Central memory CD8-positive, alpha-beta T cell (primary cell): ENCODE measurements at regions not wholly inside any gene's neighbourhood (a gene's known extent, or its start where the extent isn't known, plus 50 kb on each side); places are given as distances from the start of the nearest gene placed in this dataset.

ENCODE experiments used
- ATAC-seq: fragments of 150-1000 bp; cut with Tn5 transposase; replicated peaks from 2 replicates; pipeline ENCODE4 v1.10.0; 2022; ENCODE audit warnings: mild to moderate bottlenecking, moderate FRiP score, moderate number of reproducible peaks; ENCODE audit not compliant: poor library complexity, severe bottlenecking; ENCODE audit errors: extremely low read depth
- DNase-seq, 2 donors: peaks; one replicate each; pipeline ENCODE4 v3.0.0; 2021; ENCODE audit warnings: low spot score in 2 of 2
- H3K27ac Mint-ChIP-seq: one replicate; pipeline ENCODE4 v1.8.0; 2022; ENCODE audit warnings: low read depth, mild to moderate bottlenecking, moderate library complexity, mixed read lengths
- H3K27me3 Mint-ChIP-seq: one replicate; pipeline ENCODE4 v1.8.0; 2022; ENCODE audit warnings: mixed read lengths
- H3K36me3 Mint-ChIP-seq: one replicate; pipeline ENCODE4 v1.8.0; 2022; ENCODE audit warnings: mild to moderate bottlenecking, moderate library complexity, mixed read lengths; ENCODE audit not compliant: insufficient read depth
- H3K4me1 Mint-ChIP-seq: one replicate; pipeline ENCODE4 v1.8.0; 2022; ENCODE audit warnings: mixed read lengths
- H3K4me3 Mint-ChIP-seq: one replicate; pipeline ENCODE4 v1.8.0; 2022; ENCODE audit warnings: mild to moderate bottlenecking, moderate library complexity, mixed read lengths
- H3K9me3 Mint-ChIP-seq: one replicate; pipeline ENCODE4 v1.8.0; 2022; ENCODE audit warnings: mixed read lengths

DNA sequence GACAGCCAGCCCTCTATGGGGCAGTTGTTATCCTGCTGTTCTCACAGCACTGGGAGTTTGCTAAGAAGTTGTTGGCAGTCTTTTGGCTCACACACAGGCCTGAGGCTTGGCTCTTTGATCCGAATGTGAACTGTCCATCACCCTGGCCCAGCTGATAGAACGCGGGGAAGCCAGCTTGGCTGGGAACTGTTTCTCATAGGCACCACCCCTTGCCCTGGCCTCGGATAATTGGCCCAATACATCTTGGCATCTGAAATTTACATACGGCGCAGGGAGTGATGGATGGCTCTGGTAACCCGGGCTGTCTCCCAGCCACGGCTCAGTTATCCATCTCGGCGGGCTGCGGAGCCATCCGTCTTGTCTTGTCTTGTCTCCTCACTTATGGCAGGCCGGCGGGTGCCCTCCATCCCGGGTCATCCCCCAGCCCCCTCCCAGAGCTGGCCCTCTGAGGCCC, 164.1 kb downstream of the PHETA1 start:
- DNase-seq = no peak

DNA sequence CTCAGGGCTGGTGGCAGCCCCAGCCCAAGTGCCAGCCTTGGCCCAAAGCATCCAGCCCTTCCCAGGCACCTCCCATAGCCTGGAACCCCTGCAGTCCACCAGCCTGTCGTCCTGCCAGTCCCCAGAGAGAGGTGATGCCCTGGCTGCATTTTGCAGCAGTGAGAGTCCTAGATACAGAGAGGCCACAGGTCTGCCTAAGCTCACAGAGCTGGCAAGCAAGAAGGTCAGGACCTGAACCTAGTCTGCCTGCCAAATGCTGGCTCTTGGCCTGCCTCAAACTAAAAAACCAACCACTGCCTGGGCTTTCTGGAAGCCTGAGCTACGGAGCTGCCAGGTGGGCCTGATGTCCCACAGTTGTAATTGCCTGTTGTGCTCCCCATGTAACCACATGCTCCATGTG, 164.9 kb downstream of the PHETA1 start:
- Mint-ChIP-seq H3K27me3 (peaks cover 36% of the 10 kb centered on the region), H3K4me3 (no peak overlapping the region)
- DNase-seq = no peak

More for the DNA sequence above, 164.1 kb downstream of the PHETA1 start:
- H3K27ac Mint-ChIP-seq = no peak overlapping the region
- peaks cover 28% of the 10 kb centered on the region for H3K27me3 Mint-ChIP-seq
- H3K9me3 Mint-ChIP-seq = no peaks in the 10 kb centered on the region
- no peaks in the 10 kb centered on the region for H3K36me3 Mint-ChIP-seq
- H3K4me1 Mint-ChIP-seq = no peaks in the 10 kb centered on the region
- no peak for ATAC-seq
- H3K4me3 Mint-ChIP-seq = no peak overlapping the region

GRCh38 chr12:111203446-111203845, 165.4 kb downstream of the PHETA1 start:
- ATAC-seq (no peak), DNase-seq (no peak)
- H3K9me3 Mint-ChIP-seq = no peaks in the 10 kb centered on the region

More for the DNA sequence above, 164.9 kb downstream of the PHETA1 start:
- no peak for ATAC-seq
- Mint-ChIP-seq H3K9me3 (no peaks in the 10 kb centered on the region), H3K36me3 (no peaks in the 10 kb centered on the region), H3K4me1 (no peaks in the 10 kb centered on the region), H3K27ac (no peak overlapping the region)

GRCh38 chr12:111202237-111202915, 166.5 kb downstream of the PHETA1 start:
- Mint-ChIP-seq H3K4me3 (no peak overlapping the region), H3K36me3 (no peaks in the 10 kb centered on the region), H3K27ac (no peak overlapping the region), H3K4me1 (no peaks in the 10 kb centered on the region), H3K27me3 (peaks cover 42% of the 10 kb centered on the region), H3K9me3 (no peaks in the 10 kb centered on the region)
- no peak for DNase-seq
- no peak for ATAC-seq

More at GRCh38 chr12:111203446-111203845, 165.4 kb downstream of the PHETA1 start:
- no peaks in the 10 kb centered on the region for H3K4me1 Mint-ChIP-seq
- peaks cover 42% of the 10 kb centered on the region for H3K27me3 Mint-ChIP-seq
- no peak overlapping the region for H3K4me3 Mint-ChIP-seq
- H3K27ac Mint-ChIP-seq = no peak overlapping the region
- no peaks in the 10 kb centered on the region for H3K36me3 Mint-ChIP-seq

DNA sequence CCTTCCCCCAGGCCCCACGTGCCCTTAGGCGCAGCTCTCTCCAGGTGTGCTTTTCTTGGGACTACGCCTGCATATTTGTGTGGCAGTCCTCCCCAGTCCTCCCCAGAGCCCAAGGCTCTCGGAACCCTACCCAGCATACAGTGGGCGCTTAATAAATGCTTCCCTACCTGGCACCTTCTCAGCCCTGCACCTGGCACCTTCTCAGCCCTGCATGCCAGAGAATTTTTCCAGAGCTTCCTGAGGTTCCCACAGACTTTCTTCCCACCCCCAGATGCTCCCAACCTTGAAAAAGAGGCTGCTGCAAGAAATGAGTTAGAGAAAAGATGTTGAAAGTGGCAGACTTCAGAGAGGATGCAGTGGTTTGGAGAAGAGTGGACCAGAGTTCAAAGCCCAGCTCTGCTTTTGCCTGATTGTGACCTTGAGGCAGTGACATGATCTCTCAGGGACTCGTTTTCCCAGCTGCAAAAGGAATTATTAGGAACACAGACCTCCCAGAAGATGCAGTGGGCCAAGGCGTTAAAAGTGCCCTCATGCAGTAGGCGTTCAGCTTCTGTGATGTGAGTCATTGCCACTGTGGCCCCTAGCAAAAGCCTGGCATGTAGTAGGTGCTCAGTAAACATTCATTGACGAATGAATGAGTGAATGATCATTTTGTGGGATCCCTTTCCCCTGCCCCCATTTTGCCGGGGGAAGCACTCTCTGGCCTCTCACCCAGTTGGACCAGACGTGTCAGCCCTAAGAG, 167.2 kb downstream of the PHETA1 start:
- peaks cover 45% of the 10 kb centered on the region for H3K27me3 Mint-ChIP-seq

GRCh38 chr12:111201036-111201435, 167.9 kb downstream of the PHETA1 start:
- H3K4me1 Mint-ChIP-seq = no peaks in the 10 kb centered on the region
- H3K36me3 Mint-ChIP-seq = no peaks in the 10 kb centered on the region
- H3K27me3 Mint-ChIP-seq = peaks cover 51% of the 10 kb centered on the region
- ATAC-seq (no peak), DNase-seq (no peak)
- H3K27ac Mint-ChIP-seq = no peak overlapping the region
- no peak overlapping the region for H3K4me3 Mint-ChIP-seq
- H3K9me3 Mint-ChIP-seq = no peaks in the 10 kb centered on the region

More for the DNA sequence above, 167.2 kb downstream of the PHETA1 start:
- Mint-ChIP-seq H3K4me1 (no peaks in the 10 kb centered on the region), H3K27ac (no peak overlapping the region), H3K36me3 (no peaks in the 10 kb centered on the region), H3K4me3 (no peak overlapping the region), H3K9me3 (no peaks in the 10 kb centered on the region)
- DNase-seq = no peak
- ATAC-seq = no peak

DNA sequence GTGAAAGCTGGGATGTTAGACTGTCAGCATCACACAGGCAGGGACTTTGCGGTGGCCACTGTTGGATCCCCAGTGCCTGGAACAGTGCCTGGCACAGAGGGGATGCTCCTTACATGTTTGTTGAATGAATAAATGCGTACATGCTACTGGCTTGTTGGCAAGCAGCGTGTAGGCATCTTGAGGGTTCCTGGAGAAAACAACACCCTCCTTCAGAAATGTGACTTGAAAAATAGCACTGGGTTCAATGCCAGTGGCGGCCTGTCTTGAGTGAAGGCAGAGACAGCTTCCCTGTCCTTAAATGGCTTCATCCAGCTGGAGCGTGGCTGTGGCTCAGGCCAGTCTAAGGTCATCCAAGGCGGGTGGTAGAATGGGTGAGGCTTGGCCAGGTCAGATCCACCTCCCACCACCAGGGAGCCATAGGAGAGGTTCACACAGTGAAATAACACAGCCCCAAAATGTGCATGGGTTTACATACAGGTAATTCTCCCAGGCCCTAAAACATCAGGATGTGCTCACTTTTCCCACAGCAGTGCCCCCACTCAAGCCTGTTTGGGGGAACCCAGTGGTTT, 171.4 kb downstream of the PHETA1 start:
- H3K4me3 Mint-ChIP-seq = no peak overlapping the region
- no peak for ATAC-seq
- no peak overlapping the region for H3K27ac Mint-ChIP-seq
- H3K36me3 Mint-ChIP-seq = no peaks in the 10 kb centered on the region
- H3K27me3 Mint-ChIP-seq = peaks cover 86% of the 10 kb centered on the region
- DNase-seq = no peak
- no peaks in the 10 kb centered on the region for H3K9me3 Mint-ChIP-seq
- H3K4me1 Mint-ChIP-seq = no peaks in the 10 kb centered on the region

DNA sequence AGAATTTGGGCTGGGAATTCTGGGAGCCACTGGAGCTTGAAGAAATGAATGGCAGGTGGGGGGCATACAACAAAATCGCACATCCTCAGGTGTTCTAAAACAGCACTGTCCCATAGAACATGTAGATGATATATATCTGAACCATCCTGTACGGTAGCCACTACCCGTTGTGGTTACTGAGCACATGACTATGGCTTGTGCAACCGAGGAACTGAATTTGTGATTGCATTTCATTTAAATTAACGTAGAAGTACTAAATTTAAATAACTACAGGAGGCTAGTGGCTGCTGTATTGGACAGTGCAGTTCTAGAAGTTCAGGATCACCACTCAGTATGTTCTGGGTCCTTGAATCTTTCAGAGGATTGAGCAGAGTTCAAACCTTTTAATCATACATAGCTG, 172.4 kb downstream of the PHETA1 start:
- Mint-ChIP-seq H3K4me1 (no peaks in the 10 kb centered on the region), H3K4me3 (no peak overlapping the region), H3K36me3 (no peaks in the 10 kb centered on the region), H3K27me3 (peaks cover 92% of the 10 kb centered on the region), H3K27ac (no peak overlapping the region), H3K9me3 (no peaks in the 10 kb centered on the region)
- ATAC-seq (no peak), DNase-seq (no peak)

GRCh38 chr12:111195316-111195715, 173.6 kb downstream of the PHETA1 start:
- peaks cover 94% of the 10 kb centered on the region for H3K27me3 Mint-ChIP-seq
- no peak overlapping the region for H3K27ac Mint-ChIP-seq
- no peak overlapping the region for H3K4me3 Mint-ChIP-seq
- H3K36me3 Mint-ChIP-seq = no peaks in the 10 kb centered on the region
- no peaks in the 10 kb centered on the region for H3K4me1 Mint-ChIP-seq
- DNase-seq (no peak), ATAC-seq (no peak)
- H3K9me3 Mint-ChIP-seq = no peaks in the 10 kb centered on the region

DNA sequence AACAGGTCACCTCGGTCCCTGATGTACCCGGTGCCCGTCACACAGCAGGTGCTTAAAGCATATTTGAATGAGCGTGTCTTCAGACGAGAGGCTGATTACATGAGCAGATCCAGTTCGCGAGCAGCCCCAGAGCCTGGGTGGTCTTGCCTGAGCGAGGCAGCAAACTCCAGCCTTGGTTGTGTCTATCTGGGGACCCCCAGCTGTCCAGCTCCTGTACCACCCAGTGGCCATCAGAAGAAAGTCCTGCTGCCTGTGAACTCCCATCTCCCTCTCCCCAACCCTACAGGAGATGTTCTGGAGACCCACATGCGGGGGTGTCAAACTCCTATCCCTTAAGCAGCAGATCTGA, 174.2 kb downstream of the PHETA1 start:
- H3K36me3 Mint-ChIP-seq = no peaks in the 10 kb centered on the region
- H3K27me3 Mint-ChIP-seq = peaks cover 95% of the 10 kb centered on the region
- H3K9me3 Mint-ChIP-seq = no peaks in the 10 kb centered on the region
- H3K4me3 Mint-ChIP-seq = no peak overlapping the region
- H3K27ac Mint-ChIP-seq = no peak overlapping the region
- no peak for DNase-seq
- ATAC-seq = no peak
- H3K4me1 Mint-ChIP-seq = no peaks in the 10 kb centered on the region

DNA sequence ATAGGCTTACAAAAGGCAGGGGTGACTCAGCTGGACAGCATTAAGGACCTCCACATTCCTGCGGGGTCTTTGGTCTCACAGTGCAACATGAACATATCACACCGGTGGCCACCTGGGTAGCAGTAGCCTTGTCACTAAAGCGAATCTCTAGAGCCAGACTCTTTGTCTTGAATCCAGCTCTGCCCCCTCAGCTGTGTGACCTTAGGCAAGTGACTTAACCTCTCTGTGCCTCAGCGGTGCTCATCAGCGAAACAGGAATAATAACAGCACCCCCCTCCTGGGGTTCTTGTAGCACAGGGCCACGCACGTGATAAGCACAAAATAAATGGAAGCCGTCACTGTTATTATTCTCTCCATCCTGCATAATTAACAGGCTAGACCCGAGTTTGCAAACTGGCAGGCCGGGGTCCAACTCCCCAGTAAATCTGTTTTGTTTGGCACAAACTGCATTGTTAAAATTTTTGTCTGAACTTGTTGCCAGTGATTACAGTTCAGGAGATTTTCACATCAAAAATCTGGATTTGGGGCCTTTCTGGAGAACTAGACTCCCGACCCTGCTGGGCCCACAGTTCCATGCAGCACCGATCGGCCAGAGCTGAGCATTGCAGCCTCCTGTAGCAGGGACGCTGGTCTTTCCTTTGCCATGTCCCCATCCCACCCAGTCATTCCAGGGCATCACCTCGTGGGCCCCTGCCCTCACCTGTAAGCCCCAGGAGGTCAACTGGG, 174.8 kb downstream of the PHETA1 start:
- Mint-ChIP-seq H3K4me3 (no peak overlapping the region), H3K9me3 (no peaks in the 10 kb centered on the region), H3K36me3 (no peaks in the 10 kb centered on the region), H3K27me3 (peaks cover 93% of the 10 kb centered on the region), H3K27ac (no peak overlapping the region), H3K4me1 (no peaks in the 10 kb centered on the region)
- no peak for DNase-seq
- no peak for ATAC-seq

DNA sequence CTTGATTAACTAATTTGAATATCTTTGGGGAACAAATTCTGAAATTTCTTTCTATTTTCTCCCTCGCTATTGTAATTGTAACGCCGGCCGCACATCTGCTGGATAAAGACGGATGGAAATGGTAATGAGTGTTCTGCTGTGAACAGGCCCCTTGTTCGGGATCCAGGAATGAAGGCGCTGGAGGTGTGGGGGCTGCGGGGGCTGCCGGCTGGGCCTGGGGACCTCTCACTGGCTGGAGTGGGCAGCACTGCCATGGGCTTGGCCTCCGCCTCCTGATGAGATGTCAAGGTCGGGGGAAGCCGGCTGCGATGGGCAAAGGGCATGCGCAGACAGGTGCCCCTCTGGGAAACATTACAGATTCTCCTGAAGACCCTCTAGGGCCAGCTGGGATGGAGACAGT, 175.4 kb downstream of the PHETA1 start:
- H3K36me3 Mint-ChIP-seq = no peaks in the 10 kb centered on the region
- ATAC-seq (no peak), DNase-seq (no peak)
- no peaks in the 10 kb centered on the region for H3K4me1 Mint-ChIP-seq
- H3K27ac Mint-ChIP-seq = no peak overlapping the region
- H3K27me3 Mint-ChIP-seq = peaks cover 89% of the 10 kb centered on the region
- no peaks in the 10 kb centered on the region for H3K9me3 Mint-ChIP-seq
- H3K4me3 Mint-ChIP-seq = no peak overlapping the region
